Non-pigmented ciliary epithelial cell (primary cell): ENCODE measurements at regions not wholly inside any gene's neighbourhood (a gene's known extent, or its start where the extent isn't known, plus 50 kb on each side); places are given as distances from the start of the nearest gene placed in this dataset.
"Not testable (repeated sequence)": the region's sequence is repeated elsewhere in the genome, so short reads cannot be mapped to it uniquely, and the experiment has no call there.

Experiments
- DNase-seq: peaks from one replicate; pipeline ENCODE4 v3.0.0-alpha.2; 2010; ENCODE audit warnings: low read depth

DNA sequence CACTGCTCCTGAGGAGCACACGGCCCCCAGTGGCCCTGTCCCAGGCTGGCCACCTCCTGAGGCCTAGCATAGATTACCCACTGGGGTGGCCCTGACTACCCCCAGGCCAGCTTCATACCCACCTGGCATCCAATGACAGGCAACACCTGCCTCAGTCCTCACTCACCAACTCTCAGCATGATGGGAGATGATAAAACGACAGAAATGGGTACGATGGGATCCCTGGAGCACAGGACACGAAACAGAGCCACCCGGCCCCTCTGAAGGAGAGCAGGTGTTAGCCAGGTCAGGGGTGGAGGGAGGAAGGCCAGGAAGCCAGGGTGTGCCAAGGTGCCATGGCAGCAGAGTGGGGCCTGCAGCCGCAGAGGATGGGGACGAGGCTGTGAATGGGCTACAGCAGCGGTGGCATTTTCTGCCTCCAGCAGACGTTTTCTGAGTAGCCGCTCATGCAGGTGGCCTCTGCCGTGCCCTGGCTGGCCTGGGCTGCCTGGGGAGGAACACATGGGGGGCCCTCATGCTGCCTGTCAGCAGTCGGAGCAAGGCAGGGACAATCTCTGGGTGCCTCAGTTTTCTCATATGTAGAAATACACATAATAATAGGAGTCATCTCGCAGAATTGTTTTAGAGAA lies 50.2 kb upstream of the FGF3 start:
- no peak for DNase-seq

DNA sequence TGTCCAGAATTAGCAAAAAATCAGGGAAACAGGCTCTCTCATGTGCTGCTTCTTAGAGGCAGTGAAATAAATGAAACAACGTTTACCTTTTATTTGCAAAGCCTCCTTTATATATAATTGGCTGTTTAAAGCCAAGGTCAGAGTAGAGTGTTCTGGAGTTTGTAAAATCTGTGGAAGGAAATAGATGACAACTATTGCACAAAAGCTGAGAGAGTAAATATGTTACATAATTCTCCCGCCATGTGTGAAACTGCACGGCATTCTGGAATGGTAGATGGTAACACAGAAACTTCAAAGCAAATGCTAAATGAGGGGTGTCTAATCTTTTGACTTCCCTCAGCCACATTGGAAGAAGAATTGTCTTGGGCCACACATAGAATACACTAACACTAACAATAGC lies 51.5 kb upstream of the FGF3 start:
- no peak for DNase-seq

DNA sequence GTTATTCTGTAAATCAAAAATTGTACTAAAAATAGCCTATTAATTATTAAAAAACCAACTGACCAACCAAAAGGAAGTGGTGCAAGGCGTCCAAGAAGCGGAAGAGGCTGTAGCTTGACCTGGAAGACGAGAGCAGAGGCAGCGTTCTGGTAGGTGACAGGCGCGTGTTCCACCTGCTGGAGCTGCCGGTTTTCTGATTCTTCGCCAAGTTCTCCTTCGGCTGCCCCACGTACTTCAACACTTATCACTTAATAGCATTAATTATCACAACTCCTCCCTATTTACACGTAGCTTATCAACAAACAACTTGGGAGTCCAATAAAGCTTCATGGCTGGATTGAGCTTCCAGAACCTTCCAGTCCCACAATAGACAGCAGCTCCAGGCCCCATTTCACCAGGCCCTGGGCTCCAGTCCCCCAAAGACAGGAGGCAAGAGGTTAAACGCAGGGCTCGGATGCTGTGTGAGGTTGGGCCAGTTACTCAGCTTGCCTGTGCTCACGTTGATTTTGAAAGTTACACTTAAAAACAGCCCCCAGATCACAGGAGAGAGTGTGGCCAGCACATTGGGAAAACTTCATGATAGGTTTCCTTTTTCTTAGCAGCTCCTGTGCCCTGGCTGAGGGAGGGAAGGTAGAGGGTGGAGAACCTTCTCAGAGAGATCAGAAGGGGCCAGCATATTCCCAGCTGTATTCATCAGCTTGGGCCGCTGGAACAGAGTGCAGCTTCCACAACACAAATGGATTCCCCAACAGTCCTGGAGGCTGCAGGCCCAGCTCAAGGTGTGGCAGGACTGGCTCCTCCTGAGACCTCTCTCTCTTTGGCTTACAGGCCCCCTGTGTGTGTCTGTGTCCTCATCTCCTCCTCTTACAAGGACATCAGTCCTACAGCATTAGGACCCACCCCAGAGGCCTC lies 54.2 kb upstream of the FGF3 start:
- DNase-seq, result no peak

DNA sequence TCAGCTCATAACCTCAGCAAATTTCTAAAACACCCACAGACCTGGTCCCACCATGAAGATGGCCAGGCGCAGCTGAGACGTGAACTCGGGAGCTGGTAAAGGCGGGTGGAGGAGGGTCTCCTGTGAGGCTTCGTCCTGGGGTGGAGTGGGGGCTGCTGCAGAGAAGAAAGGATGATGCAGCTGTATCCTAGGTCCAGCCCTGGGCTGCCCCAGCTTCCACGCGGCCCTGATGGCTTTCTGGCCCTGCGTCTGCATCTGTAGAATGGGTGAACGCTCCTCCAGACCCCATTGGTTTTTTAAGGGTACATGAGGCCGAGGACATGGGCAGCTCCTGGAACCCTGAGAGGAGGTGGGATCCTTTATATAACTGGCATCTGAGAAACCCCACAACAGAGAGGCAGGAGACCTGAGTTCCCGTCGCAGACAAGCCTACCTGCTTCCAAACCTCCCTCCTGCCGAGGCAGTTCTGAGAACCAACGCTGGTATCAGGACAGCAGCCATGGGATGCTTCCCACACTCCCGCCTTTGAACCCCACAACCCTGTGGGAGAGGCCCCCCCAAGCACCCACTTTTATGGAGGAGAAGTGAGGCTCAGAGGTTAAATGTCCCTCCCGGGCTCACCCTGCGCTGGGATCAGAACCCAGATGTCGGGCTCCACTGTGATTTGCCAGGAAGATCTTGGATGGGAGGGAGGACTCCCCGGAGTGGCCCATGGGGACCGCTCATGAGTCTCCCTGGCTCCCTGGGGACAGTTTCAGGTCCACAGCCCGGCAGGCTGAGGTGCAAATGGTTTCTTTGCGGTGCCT lies 55.2 kb upstream of the FGF3 start:
- no peak for DNase-seq

DNA sequence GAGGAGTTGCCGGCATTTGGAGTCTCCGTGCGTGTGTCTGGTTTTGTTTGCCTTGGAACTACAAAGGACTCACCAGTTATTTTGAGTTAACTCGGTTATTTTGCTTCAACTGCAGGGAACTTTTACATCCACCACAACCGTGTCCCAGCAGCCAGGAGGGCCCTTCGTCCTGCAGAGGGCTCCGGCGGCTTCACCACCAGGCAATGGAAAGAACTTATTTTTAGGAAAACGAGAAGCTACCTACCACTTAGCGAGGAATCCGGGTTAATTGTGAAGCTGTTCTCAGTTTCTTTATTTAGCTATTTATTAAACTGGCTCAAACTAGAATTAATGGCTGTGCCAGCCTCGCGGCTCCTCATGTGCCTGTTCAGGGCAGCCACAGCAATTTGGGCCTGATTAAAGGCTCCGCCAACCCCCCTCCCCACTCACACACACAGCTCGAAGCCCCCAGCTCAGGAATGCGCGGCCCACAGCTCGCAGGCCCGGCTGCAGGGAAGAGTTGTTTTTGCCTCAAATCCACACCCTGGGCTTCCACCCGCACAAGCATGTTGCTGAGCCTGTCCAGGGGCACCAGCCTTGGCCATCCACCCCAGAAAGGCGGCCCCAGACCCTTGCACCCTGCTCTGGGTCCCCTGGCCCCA lies 55.9 kb upstream of the FGF3 start:
- no peak for DNase-seq

DNA sequence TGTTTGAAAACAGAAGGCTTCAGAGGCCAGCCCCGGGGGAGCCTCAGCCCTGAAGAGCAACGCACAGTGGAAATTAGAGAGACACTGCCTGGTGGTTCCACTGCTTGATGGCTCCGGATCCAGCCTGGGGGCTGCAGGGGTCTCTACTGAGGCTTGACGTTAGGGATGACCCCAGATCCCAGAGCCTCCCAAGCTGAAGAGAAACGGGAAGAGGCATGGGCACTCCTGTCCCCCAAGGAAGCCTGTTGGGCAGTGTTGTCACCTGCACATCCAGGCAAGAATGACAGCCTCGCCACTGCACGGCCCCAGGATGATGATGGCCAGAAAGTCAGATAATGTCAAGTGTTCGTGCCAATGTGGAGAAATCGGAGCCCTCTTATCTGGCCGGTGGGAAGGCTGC lies 56.8 kb upstream of the FGF3 start:
- no peak for DNase-seq

DNA sequence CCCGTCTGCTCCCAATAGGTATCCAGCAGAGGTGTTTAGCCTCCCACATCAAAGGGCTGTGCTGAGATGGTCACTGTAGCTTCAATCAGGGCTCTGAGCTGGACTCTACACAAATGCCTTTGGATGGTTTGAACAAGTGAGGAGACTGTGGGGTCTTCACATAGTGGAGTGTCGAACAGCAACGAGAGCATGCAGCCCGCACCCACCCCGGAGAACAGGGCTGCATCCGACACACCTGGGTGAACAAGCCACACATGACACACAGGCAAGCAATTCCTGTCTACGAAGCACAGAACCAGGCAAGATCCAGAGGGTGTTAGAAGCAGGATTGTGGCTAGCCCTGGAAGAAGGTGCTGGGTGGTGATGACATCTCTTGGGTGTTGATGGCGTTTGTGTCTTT lies 58.0 kb upstream of the FGF3 start:
- DNase-seq, result no peak

DNA sequence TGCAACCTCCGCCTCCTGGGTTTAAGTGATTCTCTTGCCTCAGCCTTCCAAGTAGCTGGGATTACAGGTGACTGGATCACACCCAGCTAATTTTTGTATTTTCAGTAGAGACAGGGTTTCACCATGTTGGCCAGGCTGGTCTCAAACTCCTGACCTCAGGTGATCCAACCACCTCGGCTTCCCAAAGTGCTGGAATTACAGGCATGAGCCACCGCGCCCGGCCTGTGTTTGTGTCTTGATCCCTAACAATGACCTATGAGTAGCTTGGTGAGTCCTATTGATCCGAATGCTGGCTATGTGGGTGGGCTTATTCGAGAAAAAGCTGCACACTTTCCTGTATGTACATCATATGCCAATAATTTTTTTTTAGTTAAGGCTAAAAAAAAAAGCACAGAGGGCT lies 58.5 kb upstream of the FGF3 start:
- DNase-seq, result not testable (repeated sequence)

DNA sequence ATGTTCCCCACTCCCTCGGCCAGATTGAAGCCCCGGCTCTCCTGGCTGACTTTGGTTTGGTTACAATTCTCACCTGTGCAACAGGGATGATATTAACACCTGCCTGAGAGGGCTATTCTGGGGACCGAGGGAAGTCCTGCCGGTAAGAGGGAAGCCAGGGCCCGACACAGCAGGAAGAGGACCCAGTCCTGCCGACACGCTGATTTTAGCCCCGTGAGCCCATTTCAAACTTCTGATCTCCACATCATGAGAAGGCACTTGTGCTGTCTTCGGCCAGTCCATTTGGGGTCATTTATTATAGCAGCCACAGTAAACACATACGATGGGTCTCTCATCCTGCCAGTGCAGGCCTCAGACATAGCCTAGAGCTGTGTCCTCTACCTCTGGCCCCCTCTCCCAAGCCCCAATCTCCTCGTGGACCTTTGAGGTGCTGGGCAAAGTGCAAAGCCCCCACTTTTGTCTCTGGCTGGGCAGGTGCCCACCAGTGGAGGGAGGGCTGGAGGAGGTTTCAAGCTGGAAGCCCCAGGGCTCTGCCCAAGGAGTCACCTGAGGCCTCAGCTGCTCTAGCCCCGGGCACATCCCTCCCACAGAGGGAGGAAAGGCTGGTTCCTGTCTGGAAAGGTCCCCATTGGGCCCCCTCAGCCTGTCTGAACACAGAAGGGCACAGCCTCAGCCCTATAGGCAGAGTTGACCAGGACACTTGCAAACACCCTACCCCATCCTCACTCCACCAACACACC lies 59.1 kb upstream of the FGF3 start:
- DNase-seq, result no peak

DNA sequence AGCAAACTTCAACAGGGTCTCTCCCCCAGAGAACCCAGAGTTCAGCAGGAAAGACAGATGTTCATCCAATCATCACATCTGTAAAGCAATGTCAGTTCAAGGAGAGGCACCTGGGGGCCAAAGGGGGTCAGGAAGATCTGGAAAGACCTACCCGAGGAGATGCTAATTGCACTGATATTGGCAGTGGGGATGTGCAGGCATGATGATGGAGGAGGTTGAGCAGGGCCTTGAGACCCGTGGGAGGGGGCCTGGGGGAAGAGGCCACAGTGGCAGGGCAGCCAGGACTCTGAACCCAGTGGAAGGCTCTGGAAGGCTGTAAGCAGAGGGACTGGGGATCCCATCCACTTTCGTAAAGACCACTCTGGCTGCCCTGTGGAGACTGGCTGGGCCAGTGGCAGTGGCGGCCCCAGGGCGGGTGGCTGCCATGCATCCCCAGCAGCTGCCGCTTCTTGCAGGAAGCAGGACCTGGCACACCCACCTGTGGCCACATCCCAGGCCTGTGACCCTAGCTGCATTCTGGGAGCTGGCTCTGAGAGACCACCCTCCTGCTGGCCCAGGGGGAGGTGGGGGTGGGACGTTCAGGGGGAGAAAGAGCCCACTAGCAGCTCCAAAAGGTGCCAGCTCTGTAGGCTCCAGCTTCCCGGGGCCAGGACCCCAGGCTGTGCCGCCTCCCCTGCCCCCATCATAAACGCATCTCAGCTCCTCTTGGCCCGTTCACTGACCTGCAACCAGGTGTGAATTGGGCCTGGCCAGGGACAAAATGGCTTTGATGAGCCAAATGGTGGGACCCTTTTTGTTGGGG lies 59.9 kb upstream of the FGF3 start:
- DNase-seq, result no peak

DNA sequence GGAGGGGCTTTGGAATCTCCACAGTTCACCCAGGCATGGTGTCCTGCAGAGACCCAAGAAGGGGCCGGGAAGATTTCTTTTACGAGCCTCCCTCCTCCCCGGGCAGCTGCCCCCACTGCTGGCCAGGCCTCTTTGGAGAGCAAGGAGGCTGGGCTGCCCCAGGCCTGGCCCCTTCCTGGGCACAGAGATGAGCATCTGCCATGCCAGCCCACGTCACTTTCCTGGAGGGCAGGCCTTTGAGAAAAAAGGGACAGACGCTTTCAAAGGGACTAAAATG lies 60.5 kb upstream of the FGF3 start:
- no peak for DNase-seq

DNA sequence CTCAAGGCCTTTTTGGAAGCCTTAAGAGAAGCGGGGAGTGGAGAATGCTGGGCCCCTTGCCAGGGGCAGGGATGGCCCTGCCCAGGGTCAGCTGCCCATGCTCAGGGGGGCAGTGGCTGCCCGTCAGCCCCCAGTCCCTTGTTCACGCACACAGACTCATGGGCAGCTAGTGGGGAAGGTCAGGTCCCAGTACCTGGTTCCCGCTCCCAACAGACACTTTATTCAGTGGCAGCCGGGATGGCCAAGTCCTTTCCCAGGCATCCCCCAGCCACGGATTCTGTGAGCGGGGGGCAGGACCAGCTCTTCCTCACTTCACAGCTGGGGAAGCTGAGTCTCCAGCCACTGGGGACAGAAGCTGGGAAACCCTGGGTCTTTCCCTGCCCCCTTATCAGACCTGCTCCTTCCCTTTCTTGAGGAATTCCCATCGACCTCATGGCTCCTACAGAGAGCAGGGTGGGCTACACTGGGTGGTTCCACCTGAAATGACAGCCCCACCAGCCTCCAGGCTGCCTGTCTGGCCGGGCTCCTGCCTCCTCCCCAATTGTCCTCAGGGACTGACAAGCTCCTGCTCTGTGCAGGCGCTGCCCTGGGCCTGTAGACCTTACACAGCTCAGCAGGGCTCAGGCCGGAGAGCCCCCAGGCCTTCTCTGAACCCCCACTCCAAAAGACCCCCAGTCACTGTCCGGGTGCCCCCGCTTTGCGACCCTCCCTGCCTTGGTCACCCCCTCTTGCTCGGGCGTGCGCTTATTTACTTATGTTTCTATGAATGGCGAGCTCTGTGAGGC lies 61.0 kb upstream of the FGF3 start:
- DNase-seq, result no peak

DNA sequence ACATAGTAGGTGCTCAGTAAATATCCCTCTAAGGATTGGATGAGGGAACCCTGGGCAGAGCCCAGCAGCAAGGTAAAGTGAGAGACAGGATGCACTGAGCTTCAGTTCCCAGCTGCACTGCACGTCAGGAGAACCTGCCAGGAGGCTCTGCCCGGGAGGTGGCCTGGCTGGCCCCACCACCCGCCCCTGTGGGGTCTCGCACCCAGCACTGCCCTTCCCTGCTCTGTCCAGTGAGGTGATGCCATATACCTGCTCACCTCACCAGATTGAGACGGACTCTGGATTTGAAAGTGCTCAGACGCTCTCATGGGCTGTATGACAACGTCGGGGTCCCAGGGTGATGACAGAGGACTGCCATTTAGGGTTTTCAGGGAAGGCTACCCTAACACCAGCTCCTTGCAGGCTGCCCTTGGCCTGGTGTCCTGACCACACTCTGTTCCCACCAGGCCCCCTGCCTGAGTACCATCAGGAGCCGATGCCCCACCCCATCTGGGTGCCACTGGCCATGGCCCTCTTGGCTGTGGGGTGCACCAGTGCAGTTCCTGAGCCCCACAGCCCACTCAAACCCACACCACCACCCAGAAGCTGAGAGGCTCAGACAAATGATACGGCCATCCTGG lies 61.7 kb upstream of the FGF3 start:
- DNase-seq, result no peak

DNA sequence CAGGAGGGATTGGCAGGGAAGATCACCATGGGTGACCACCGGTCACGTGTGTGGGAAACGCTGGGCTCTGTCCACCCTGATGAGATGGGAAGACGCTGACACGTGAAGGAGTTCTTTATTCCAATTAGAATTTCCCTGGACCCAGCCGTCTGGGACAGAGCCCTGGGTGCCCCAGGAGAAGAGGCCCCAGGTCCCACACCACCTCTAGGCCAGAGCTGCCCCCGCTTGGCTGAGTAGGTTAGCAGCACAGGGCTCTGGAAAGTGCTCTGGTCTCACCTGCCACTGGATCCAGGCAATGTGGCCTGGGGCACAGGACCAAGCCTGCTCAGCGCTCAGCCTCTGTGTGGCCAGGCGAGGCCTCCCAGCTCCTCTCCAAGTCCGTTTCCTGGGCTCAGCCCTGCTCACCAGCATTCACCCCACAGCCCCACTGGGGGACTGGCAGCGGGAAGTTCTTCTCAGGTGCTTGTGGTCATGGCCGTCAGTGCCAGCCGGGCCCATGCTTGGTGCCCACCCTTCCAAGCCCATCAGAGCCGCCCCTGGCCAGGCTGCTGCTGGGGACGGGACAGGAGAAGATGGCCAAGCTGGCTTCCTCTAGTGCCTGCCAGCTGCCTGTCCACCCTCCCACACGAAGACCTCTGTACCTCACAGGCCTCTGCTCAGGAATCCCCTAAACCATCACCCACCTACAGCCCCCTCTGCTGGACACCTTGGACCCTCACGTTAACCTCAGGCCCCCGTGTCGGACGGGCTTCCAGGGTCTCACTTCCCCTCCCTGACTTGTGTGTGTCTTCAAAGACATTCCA lies 62.5 kb upstream of the FGF3 start:
- no peak for DNase-seq

DNA sequence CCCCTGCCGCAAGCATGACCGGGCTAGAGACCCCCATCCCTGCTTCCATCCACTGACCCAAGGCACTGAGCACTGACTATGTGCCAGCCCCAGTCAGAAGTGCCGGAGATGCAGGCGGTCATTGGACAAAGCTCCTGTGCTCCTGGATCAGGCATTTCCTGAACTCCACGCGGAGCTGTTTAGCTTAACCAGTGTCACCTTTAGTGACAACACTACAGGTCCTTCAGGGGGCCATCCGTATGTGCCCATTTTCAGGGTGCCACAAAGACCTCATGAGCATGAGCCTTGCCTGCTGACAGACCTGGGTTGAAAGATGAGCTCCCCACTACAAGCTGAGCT lies 63.0 kb upstream of the FGF3 start:
- DNase-seq, result no peak

DNA sequence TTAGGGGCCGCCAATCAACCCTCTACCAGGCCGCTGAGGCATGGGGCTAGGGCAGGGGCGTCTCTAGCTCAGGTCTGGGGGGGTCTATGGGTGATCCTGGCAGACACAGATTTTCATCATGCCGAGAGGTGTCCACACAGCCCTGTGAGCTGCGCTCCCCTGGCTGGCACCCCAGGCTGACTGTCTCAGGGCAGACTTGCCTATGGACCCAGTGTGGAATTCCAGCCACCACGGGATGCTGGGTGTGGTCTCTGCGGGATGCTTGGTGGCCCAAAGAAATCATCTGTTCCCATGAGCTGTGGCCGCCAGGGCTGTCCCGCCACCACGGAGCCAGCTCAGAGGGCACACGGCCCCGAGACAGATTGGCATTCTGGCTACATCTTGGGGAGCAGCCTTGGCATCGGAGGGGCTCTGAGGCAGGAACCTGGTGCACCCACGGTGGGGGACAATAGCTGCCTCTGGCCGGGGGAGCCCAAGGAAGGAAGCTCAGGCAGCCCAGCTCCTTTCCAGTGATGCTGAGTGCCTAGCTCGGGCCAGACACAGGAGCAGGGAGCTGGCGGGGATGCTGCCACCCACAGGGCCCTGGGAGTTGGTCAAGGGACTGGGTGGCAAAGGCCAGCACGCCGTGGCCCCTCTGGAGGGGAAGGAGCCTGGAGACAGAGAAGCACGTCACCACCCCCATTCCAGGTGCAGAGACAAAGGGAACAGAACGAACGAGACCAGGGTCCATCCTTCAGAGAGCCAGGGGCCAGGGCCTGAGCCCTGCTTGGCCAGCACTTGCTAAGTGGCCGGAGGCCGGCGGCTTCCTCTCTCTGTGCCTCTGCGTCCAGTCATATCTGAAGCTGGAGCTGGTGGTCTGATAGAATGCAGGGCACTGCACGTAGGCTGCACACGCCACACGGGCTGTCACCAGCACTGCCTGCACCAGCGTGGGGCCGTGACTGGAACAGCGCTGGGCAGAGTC lies 64.4 kb upstream of the FGF3 start:
- DNase-seq, result no peak

DNA sequence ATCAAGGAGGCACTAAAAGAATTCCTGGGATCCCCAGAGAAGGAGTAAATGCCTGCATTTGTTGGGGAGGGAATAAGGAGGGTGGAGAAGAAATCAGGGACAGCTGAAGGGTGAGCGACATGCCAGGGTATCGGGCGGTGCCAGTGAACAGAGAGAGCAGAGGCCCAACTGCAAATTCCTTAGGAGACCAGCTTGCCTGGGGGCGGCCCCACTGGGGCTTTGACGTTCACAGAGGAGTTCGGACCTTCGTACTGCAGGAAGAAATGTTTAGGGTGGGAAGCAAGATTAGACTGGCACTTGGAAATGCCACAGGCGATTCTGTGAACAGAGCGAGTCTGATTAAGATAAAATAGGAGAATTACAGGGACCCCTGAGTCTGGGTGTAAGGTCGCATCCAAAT lies 65.1 kb upstream of the FGF3 start:
- no peak for DNase-seq

DNA sequence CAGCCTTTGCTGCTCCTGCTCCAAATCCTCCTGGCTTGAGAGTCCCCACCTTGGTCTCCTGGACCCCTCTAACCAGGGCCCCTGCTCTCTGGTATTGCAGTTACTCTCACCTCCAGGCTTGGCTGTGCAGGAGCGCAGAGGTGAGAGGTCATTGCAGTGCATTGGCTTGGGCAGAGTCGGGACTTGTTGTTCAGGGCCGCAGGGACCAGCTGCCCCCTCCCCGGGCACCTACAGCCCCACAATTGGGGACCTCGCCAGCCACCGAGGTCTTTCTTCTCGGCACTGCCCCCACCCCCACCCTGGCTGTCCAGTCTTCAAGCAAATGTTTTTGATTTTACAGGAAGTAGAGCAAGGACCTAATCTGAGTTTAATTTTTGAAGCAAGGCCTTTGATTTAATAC lies 65.5 kb upstream of the FGF3 start:
- DNase-seq, result no peak
